HepG2 (cell line): ENCODE measurements at regions not wholly inside any gene's neighbourhood (a gene's known extent, or its start where the extent isn't known, plus 50 kb on each side); places are given as distances from the start of the nearest gene placed in this dataset.

Source experiments
- ATAC-seq: fragments of 200-7000 bp; cut with Tn5 transposase; 3 replicates; pipeline ENCODE4 v1.9.1; 2020; ENCODE audit warnings: mild to moderate bottlenecking, moderate library complexity
- BruUV-seq: library from RNA; stranded (reverse); fragments of 400-500 nt; replicated peaks from 2 replicates; lab custom pipeline; 2021; lab: Mats Ljungman, UMichigan
- CTCF ChIA-PET: fragments of 300-600 bp; formaldehyde crosslinking; extraction: SDS; loops from one replicate; lab custom pipeline; 2021; ENCODE audit warnings: low total read pairs, inconsistent platforms, low intra/inter-chr PET ratio; lab: Yijun Ruan, JAX
- POLR2A ChIA-PET: fragments of 350-600 bp; sonication (Branson Sonifier 250); formaldehyde crosslinking; loops from one replicate; lab custom pipeline; 2020; ENCODE audit warnings: antibody characterized with exemption, inconsistent platforms; lab: Yijun Ruan, JAX
- DNase-seq: peaks from one replicate; pipeline ENCODE4 v3.0.0-alpha.2; 2015; ENCODE audit warnings: low spot score
- FAIRE-seq: peaks from 3 replicates; lab custom pipeline; 2011; peaks lifted over from hg19 to GRCh38; lab: Jason Lieb, UNC
- H2AFZ ChIP-seq: one replicate; pipeline ENCODE4 v1.6.1; 2011; ENCODE audit warnings: low read length, inconsistent platforms
- H3K27ac ChIP-seq: fragments of 300-600 bp; 3 replicates; pipeline ENCODE4 v1.8.0; 2011; ENCODE audit warnings: mixed run types, mild to moderate bottlenecking, mixed read lengths, low read length, inconsistent platforms; ENCODE audit not compliant: insufficient read depth; ENCODE audit errors: extremely low read length
- H3K27me3 ChIP-seq, 2 experiments: fragments of 200-600 bp in 1 of 2; 2 replicates in 1 of 2; 3 replicates in 1 of 2; pipeline versions ENCODE4 v1.6.0 to v1.8.0; 2011; ENCODE audit warnings: low read length in 2 of 2, mild to moderate bottlenecking in 2 of 2, moderate library complexity in 2 of 2, inconsistent platforms in 1 of 2; ENCODE audit not compliant: insufficient read depth in 2 of 2, control insufficient read depth in 1 of 2
- H3K36me3 ChIP-seq, 2 experiments: fragments of 200-600 bp in 1 of 2; replicated peaks in 1 of 2; 2 replicates in 1 of 2; 3 replicates in 1 of 2; pipeline versions ENCODE4 v1.5.1 to v1.8.0; 2011; ENCODE audit warnings: low read length in 2 of 2, inconsistent platforms in 1 of 2; ENCODE audit not compliant: insufficient read depth in 2 of 2, control insufficient read depth in 1 of 2
- H3K4me1 ChIP-seq: 2 replicates; pipeline ENCODE4 v1.5.1; 2012; ENCODE audit warnings: low read length, inconsistent platforms; ENCODE audit not compliant: insufficient read depth
- H3K4me2 ChIP-seq: 2 replicates; pipeline ENCODE4 v1.6.0; 2011; ENCODE audit warnings: low read depth, low read length, inconsistent platforms
- H3K4me3 ChIP-seq, 3 experiments: fragments of 200-600 bp in 1 of 3; sonication (generic), shearing (Covaris generic) in 1 of 3; replicated peaks in 1 of 3; 2 replicates each; pipeline ENCODE4 v1.5.1; 2011 to 2016; ENCODE audit warnings: low read length in 3 of 3, inconsistent platforms in 2 of 3, low read depth in 2 of 3, mild to moderate bottlenecking in 2 of 3, control low read depth in 1 of 3, mixed read lengths in 1 of 3; ENCODE audit not compliant: insufficient read depth in 1 of 3
- H3K79me2 ChIP-seq: one replicate; pipeline ENCODE4 v1.6.1; 2011; ENCODE audit warnings: low read length, inconsistent platforms; ENCODE audit not compliant: insufficient read depth
- H3K9ac ChIP-seq: 2 replicates; pipeline ENCODE4 v1.6.0; 2011; ENCODE audit warnings: mild to moderate bottlenecking, low read depth, low read length, inconsistent platforms; ENCODE audit not compliant: insufficient read depth
- H3K9me3 ChIP-seq: 2 replicates; pipeline ENCODE4 v1.5.1; 2012; ENCODE audit warnings: mild to moderate bottlenecking, low read length
- H4K20me1 ChIP-seq: 2 replicates; pipeline ENCODE4 v1.6.0; 2011; ENCODE audit warnings: inconsistent platforms, mild to moderate bottlenecking, low read length, moderate library complexity; ENCODE audit not compliant: insufficient read depth
- ATF7-NPFF ChIP-seq: sonication (generic); formaldehyde crosslinking; IDR thresholded peaks from 2 replicates; pipeline ENCODE4 v1.8.1; 2023; ENCODE audit warnings: mild to moderate bottlenecking, low read depth, missing genetic modification reagents, moderate library complexity
- BRD4 ChIP-seq: sonication (generic); formaldehyde crosslinking; IDR thresholded peaks from 2 replicates; pipeline ENCODE4 v1.4.0; 2020; ENCODE audit warnings: missing genetic modification reagents
- CSRNP2 ChIP-seq: sonication (generic); formaldehyde crosslinking; conservative IDR thresholded peaks from 2 replicates; pipeline ENCODE4 v1.8.0; 2022; ENCODE audit warnings: low read depth, missing genetic modification reagents
- FOXA1 ChIP-seq, 2 experiments: fragments of 450-650 bp in 1 of 2; sonication (generic) in 1 of 2; formaldehyde crosslinking in 1 of 2; IDR thresholded peaks; 2 replicates each; pipeline versions ENCODE4 v1.4.0 to v1.6.1; 2016 to 2020; ENCODE audit warnings: missing genetic modification reagents in 1 of 2
- FOXJ3 ChIP-seq: sonication (generic); formaldehyde crosslinking; IDR thresholded peaks from 2 replicates; pipeline ENCODE4 v1.4.0; 2020; ENCODE audit warnings: missing genetic modification reagents, mild to moderate bottlenecking, borderline replicate concordance
- GPN1 ChIP-seq: sonication (generic); formaldehyde crosslinking; IDR thresholded peaks from 2 replicates; pipeline ENCODE4 v1.5.1; 2020; ENCODE audit warnings: missing genetic modification reagents, borderline replicate concordance
- HDAC2 ChIP-seq: sonication (generic); formaldehyde crosslinking; IDR thresholded peaks from 2 replicates; pipeline ENCODE4 v1.4.0; 2020; ENCODE audit warnings: missing genetic modification reagents
- JUND ChIP-seq: sonication (generic); formaldehyde crosslinking; IDR thresholded peaks from 2 replicates; pipeline ENCODE4 v1.8.0; 2022; ENCODE audit warnings: mild to moderate bottlenecking, missing genetic modification reagents
- KDM2A ChIP-seq: sonication (generic); formaldehyde crosslinking; IDR thresholded peaks from 2 replicates; pipeline ENCODE4 v1.4.0; 2020; ENCODE audit warnings: low read depth, missing genetic modification reagents, borderline replicate concordance
- NFATC3 ChIP-seq: sonication (generic); formaldehyde crosslinking; IDR thresholded peaks from 2 replicates; pipeline ENCODE4 v1.5.1; 2020; ENCODE audit warnings: mild to moderate bottlenecking, missing genetic modification reagents
- PITX1 ChIP-seq: sonication (generic); formaldehyde crosslinking; IDR thresholded peaks from 2 replicates; pipeline ENCODE4 v1.5.1; 2020; ENCODE audit warnings: mild to moderate bottlenecking, missing genetic modification reagents
- SMARCC2 ChIP-seq: fragments of 450-650 bp; IDR thresholded peaks from 2 replicates; pipeline ENCODE4 v1.6.1; 2017; ENCODE audit warnings: antibody characterized with exemption, mild to moderate bottlenecking
- TRIM24 ChIP-seq: sonication (generic); formaldehyde crosslinking; IDR thresholded peaks from 2 replicates; pipeline ENCODE4 v1.8.0; 2022; ENCODE audit warnings: mild to moderate bottlenecking, missing genetic modification reagents
- ZBTB21 ChIP-seq: sonication (generic); formaldehyde crosslinking; IDR thresholded peaks from 2 replicates; pipeline ENCODE4 v1.4.0; 2020; ENCODE audit warnings: missing genetic modification reagents
- ZNF10 ChIP-seq: sonication (generic); formaldehyde crosslinking; IDR thresholded peaks from 2 replicates; pipeline ENCODE4 v1.4.0; 2020; ENCODE audit warnings: mild to moderate bottlenecking, low read depth, missing genetic modification reagents, borderline replicate concordance
- ZNF264 ChIP-seq: sonication (generic); formaldehyde crosslinking; IDR thresholded peaks from 2 replicates; pipeline ENCODE4 v1.4.0; 2020; ENCODE audit warnings: missing genetic modification reagents
- ZNF460 ChIP-seq: sonication (generic); formaldehyde crosslinking; IDR thresholded peaks from 2 replicates; pipeline ENCODE4 v1.5.1; 2020; ENCODE audit warnings: missing genetic modification reagents, mild to moderate bottlenecking, borderline replicate concordance
- ZNF703 ChIP-seq: sonication (generic); formaldehyde crosslinking; IDR thresholded peaks from 2 replicates; pipeline ENCODE4 v1.5.1; 2020; ENCODE audit warnings: missing genetic modification reagents, mild to moderate bottlenecking, moderate library complexity, borderline replicate concordance
- ZNF784 ChIP-seq: sonication (generic); formaldehyde crosslinking; IDR thresholded peaks from 2 replicates; pipeline ENCODE4 v1.5.1; 2020; ENCODE audit warnings: missing genetic modification reagents, mild to moderate bottlenecking, borderline replicate concordance
- ZNF788 ChIP-seq: sonication (generic); formaldehyde crosslinking; IDR thresholded peaks from 2 replicates; pipeline ENCODE4 v1.5.0; 2020; ENCODE audit warnings: mild to moderate bottlenecking, missing genetic modification reagents, borderline replicate concordance
- WGBS: methylation state at CpG from one replicate; pipeline ENCODE4 v1.1.6; 2017; ENCODE audit warnings: low lambda C conversion rate; 5-methylcytosine and 5-hydroxymethylcytosine counted together
- in situ Hi-C: cut with HindIII; loops from 2 replicates; pipeline ENCODE4 v1.10.0; 2017; ENCODE audit warnings: low pct_unique_long_range_greater_than_20kb; ENCODE audit not compliant: extremely low pct_ligation_motif_present
- intact Hi-C: fragments of 100-400 bp; cut with micrococcal nuclease; formaldehyde crosslinking; loops from one replicate; pipeline ENCODE4 v1.10.0; 2022; ENCODE audit not compliant: unreplicated experiment

GRCh38 chr12:80019691-80020090 is 79.6 kb upstream of the OTOGL start:
- Histone ChIP-seq H3K4me2 (no peak overlapping the region), H3K4me1 (no peaks in the 10 kb centered on the region), H3K27ac (no peak overlapping the region)
- CTCF ChIA-PET: no interaction called here
- ATAC-seq (no peak), DNase-seq (no peak)
- intact Hi-C loops: no loop called here
- no TSS peak for BruUV-seq
- TF ChIP-seq KDM2A (CRISPR knock-in tag) (no peak), ZNF460 (CRISPR knock-in tag) (no peak), HDAC2 (no peak), SMARCC2 (no peak), BRD4 (CRISPR knock-in tag) (no peak), PITX1 (no peak), NFATC3 (CRISPR knock-in tag) (no peak)
- TF ChIP-seq, all 625 proteins: peak for 0
- POLR2A ChIA-PET: no interaction called here
- no peak overlapping the region for H3K9ac ChIP-seq
- no peaks in the 10 kb centered on the region for H3K79me2 ChIP-seq
- H3K9me3 ChIP-seq: no peaks in the 10 kb centered on the region
- in situ Hi-C loops: no loop called here
- no peaks in the 10 kb centered on the region for H3K27me3 ChIP-seq
- no peak overlapping the region for H3K4me3 ChIP-seq
- no peaks in the 10 kb centered on the region for H4K20me1 ChIP-seq
- WGBS: 20% methylated on average over 5 of the region's 5 CpGs
- H2AFZ ChIP-seq: no peak overlapping the region
- FAIRE-seq: no peak
- H3K36me3 ChIP-seq: no peaks in the 10 kb centered on the region

- Histone ChIP-seq H3K9me3 (no peaks in the 10 kb centered on the region), H3K4me2 (no peak overlapping the region), H3K27me3 (no peaks in the 10 kb centered on the region), H2AFZ (no peak overlapping the region), H3K4me1 (no peaks in the 10 kb centered on the region), H3K36me3 (no peaks in the 10 kb centered on the region), H3K4me3 (no peak overlapping the region), H3K27ac (no peak overlapping the region), H3K9ac (no peak overlapping the region), H4K20me1 (no peaks in the 10 kb centered on the region), H3K79me2 (no peaks in the 10 kb centered on the region)
- BruUV-seq: no TSS peak
- DNase-seq (no peak), ATAC-seq (no peak), FAIRE-seq (no peak)
- CTCF ChIA-PET: no interaction called here
- intact Hi-C loops (no loop called here), in situ Hi-C loops (no loop called here)
- WGBS: 26% methylated on average over 4 of the region's 4 CpGs
- POLR2A ChIA-PET: no interaction called here
- TF ChIP-seq ZBTB21 (CRISPR knock-in tag) (no peak), ZNF10 (CRISPR knock-in tag) (no peak), ZNF788 (CRISPR knock-in tag) (no peak), FOXJ3 (no peak), ATF7-NPFF (CRISPR knock-in tag) (no peak), GPN1 (CRISPR knock-in tag) (no peak), FOXA1 (IDR thresholded peaks at IDR 0.05) (no peak), FOXA1 (CRISPR knock-in tag; IDR thresholded peaks at IDR 0.05) (no peak), ZNF784 (CRISPR knock-in tag) (no peak), CSRNP2 (CRISPR knock-in tag) (no peak), ZNF264 (CRISPR knock-in tag) (no peak), TRIM24 (CRISPR knock-in tag) (no peak), ZNF703 (CRISPR knock-in tag) (no peak), JUND (CRISPR knock-in tag) (no peak)
Observed at GRCh38 chr12:80018119-80018518, 81.2 kb upstream of the OTOGL start.
